ENCODE measurements at regions not wholly inside any gene's neighbourhood (a gene's known extent, or its start where the extent isn't known, plus 50 kb on each side); places are given as distances from the start of the nearest gene placed in this dataset.

DNA sequence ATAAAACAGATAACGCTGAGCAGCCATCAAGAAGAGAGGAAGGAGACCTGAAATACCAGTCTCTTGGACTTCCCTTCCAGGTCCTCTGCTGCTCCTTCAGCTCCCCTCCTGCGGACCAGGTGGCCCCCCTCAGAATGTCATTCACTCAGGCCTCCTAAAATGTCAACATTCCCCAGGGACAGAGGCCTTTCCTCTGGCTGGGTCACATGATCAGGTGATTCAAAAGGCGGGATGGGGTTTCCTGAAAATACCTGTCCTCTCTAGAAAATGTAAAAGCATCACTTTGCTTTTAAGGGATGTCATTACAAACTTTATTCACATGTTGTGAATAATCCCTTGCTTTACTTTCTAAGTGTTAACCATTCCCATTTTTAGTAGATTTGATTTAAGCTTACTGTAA lies 311.1 kb downstream of the INHBA start:
- ChIA-PET POLR2A (ENCODE audit: partially characterized antibody) (interaction anchor here (0.6 to 0.7 kb wide), 3 partner anchors 124 to 828 kb away, joined by 3 read pairs; no protein-coding TSS in a partner anchor), CTCF (ENCODE audit: partially characterized antibody) (no interaction called here)
- Histone ChIP-seq H3K4ac (replicated peaks; ENCODE audit: insufficient read length, low read depth, low read length) (no peak overlapping the region), H3K14ac (ENCODE audit: insufficient read length) (no peak overlapping the region), H3K4me2 (ENCODE audit: insufficient read depth in 1 of 2, low read depth in 2 of 2, low read length in 2 of 2) (no peak overlapping the region), H4K20me1 (replicated peaks in 1 of 2; ENCODE audit: control insufficient read depth in 1 of 2, insufficient read depth in 2 of 2, low read length in 2 of 2) (no peaks in the 10 kb centered on the region), H4K91ac (replicated peaks; ENCODE audit: insufficient read length, low read length) (no peak overlapping the region), H3K9me3 (ENCODE audit: insufficient read depth in 2 of 2, low read depth in 1 of 2, low read length in 1 of 2) (no peaks in the 10 kb centered on the region), H3K79me2 (ENCODE audit: control insufficient read depth in 1 of 2, insufficient read depth in 2 of 2, low read length in 2 of 2) (no peaks in the 10 kb centered on the region), H3K79me1 (ENCODE audit: low read depth, low read length) (no peaks in the 10 kb centered on the region), H2BK12ac (ENCODE audit: low read depth, low read length) (no peak overlapping the region), H3K36me3 (ENCODE audit: control insufficient read depth in 2 of 4, insufficient read depth in 4 of 4, low read length in 3 of 4) (no peaks in the 10 kb centered on the region; a peak in 1 of 8 replicates), H2BK5ac (ENCODE audit: low read depth, low read length) (no peak overlapping the region), H3K9ac (replicated peaks in 1 of 4; ENCODE audit: extremely low read depth in 1 of 4, low read depth in 3 of 4, low read length in 3 of 4) (no peak overlapping the region), H4K5ac (ENCODE audit: insufficient read length, low read depth, low read length) (no peak overlapping the region), H3K18ac (ENCODE audit: extremely low read depth, low read length) (no peak overlapping the region), H2BK120ac (replicated peaks; ENCODE audit: low read depth, low read length) (no peak overlapping the region), H3K23me2 (ENCODE audit: low read depth, low read length) (peaks cover 5% of the 10 kb centered on the region; the same call in 1 of the 2 replicates), H3K23ac (ENCODE audit: insufficient read length) (no peak overlapping the region), H2AFZ (ENCODE audit: low read length) (0 out of 2 replicates have a peak overlapping the region, but pooled peaks have one; percentile 57), H2BK20ac (ENCODE audit: low read length) (no peak overlapping the region), H3K27me3 (replicated peaks in 1 of 4; ENCODE audit: control insufficient read depth in 3 of 4, extremely low read depth in 1 of 4, insufficient read depth in 3 of 4, low read length in 3 of 4) (no peaks in the 10 kb centered on the region), H3K27ac (ENCODE audit: low read depth, low read length) (no peak overlapping the region), H3K56ac (replicated peaks; ENCODE audit: insufficient read length, low read depth, low read length) (no peak overlapping the region), H2BK15ac (ENCODE audit: low read length) (no peak overlapping the region), H3K4me3 (ENCODE audit: extremely low read depth in 1 of 4, insufficient read depth in 2 of 4, low read depth in 3 of 4, low read length in 4 of 4) (no peak overlapping the region), H3K4me1 (replicated peaks in 1 of 4; ENCODE audit: control insufficient read depth in 3 of 4, insufficient read depth in 4 of 4, low read length in 3 of 4) (no peaks in the 10 kb centered on the region; a peak in 1 of 7 replicates), H2AK5ac (ENCODE audit: low read depth, low read length) (no peak overlapping the region), H4K8ac (ENCODE audit: extremely low read depth, insufficient read depth, low read length) (no peak overlapping the region)
- WGBS, 2 experiments (ENCODE audit: extremely low coverage in 1 of 2, insufficient coverage in 1 of 2, insufficient read length in 1 of 2, insufficient replicate concordance in 2 of 2, low coverage in 1 of 2, low lambda C conversion rate in 2 of 2, missing lambda C conversion rate in 1 of 2) = 69% methylated on average over 3 of the region's 3 CpGs; no CpG with 5 or more reads in 1 of the 2 experiments
- no peak for FAIRE-seq
- DNase-seq (ENCODE audit: low read depth in 1 of 2, low spot score in 2 of 2) = no peak
- TF ChIP-seq BRCA1 (IDR thresholded peaks at IDR 0.05; ENCODE audit: low read depth, low read length) = no peak
- TF ChIP-seq, protein P1, sequence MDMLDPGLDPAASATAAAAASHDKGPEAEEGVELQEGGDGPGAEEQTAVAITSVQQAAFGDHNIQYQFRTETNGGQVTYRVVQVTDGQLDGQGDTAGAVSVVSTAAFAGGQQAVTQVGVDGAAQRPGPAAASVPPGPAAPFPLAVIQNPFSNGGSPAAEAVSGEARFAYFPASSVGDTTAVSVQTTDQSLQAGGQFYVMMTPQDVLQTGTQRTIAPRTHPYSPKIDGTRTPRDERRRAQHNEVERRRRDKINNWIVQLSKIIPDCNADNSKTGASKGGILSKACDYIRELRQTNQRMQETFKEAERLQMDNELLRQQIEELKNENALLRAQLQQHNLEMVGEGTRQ (IDR thresholded peaks at IDR 0.05; ENCODE audit: low read length) = peak; percentile 63
